K562 (cell line): ENCODE measurements at regions not wholly inside any gene's neighbourhood (a gene's known extent, or its start where the extent isn't known, plus 50 kb on each side); places are given as distances from the start of the nearest gene placed in this dataset.

Source experiments
- ATAC-seq: fragments of 200-7000 bp; cut with Tn5 transposase; 3 replicates; pipeline ENCODE4 v1.9.1; 2020; ENCODE audit warnings: moderate library complexity
- BruUV-seq: library from RNA; stranded (reverse); fragments of 400-500 nt; replicated peaks from 2 replicates; lab custom pipeline; 2021; lab: Mats Ljungman, UMichigan
- CTCF ChIA-PET: fragments of 300-600 bp; formaldehyde crosslinking; extraction: SDS; loops from one replicate; lab custom pipeline; 2021; ENCODE audit warnings: low intra/inter-chr PET ratio; lab: Yijun Ruan, JAX
- POLR2A ChIA-PET: fragments of 300-600, 350-650 bp; sonication (Branson Sonifier 250); formaldehyde crosslinking; extraction: SDS; loops from one replicate; lab custom pipeline; 2021; ENCODE audit warnings: antibody characterized with exemption, inconsistent platforms; lab: Yijun Ruan, JAX
- DNase-seq, 4 experiments: peaks; one replicate each; pipeline versions ENCODE4 v3.0.0 to v3.0.0-alpha.2; 2011 to 2018; ENCODE audit warnings: low spot score in 3 of 4, mixed read lengths in 3 of 4; ENCODE audit errors: extremely low read depth in 1 of 4
- FAIRE-seq: peaks from 2 replicates; lab custom pipeline; 2011; peaks lifted over from hg19 to GRCh38; lab: Jason Lieb, UNC
- H2AFZ ChIP-seq: 2 replicates; pipeline ENCODE4 v1.6.0; 2011; ENCODE audit warnings: low read depth, low read length, control low read depth, inconsistent platforms
- H3K27ac ChIP-seq: fragments of 200-600 bp; 3 replicates; pipeline ENCODE4 v1.8.0; 2011; ENCODE audit warnings: low read depth, mild to moderate bottlenecking, control low read depth, inconsistent platforms, low read length, moderate library complexity, mixed read lengths; ENCODE audit errors: extremely low read depth
- H3K27me3 ChIP-seq, 2 experiments: fragments of 300-600 bp in 1 of 2; 2 replicates in 1 of 2; 3 replicates in 1 of 2; pipeline versions ENCODE4 v1.6.0 to v1.8.0; 2011; ENCODE audit warnings: inconsistent platforms in 2 of 2, low read length in 2 of 2, mild to moderate bottlenecking in 1 of 2, mixed read lengths in 1 of 2, moderate library complexity in 1 of 2; ENCODE audit not compliant: control insufficient read depth in 2 of 2, insufficient read depth in 2 of 2
- H3K36me3 ChIP-seq: fragments of 300-600 bp; 3 replicates; pipeline ENCODE4 v1.8.0; 2011; ENCODE audit warnings: mild to moderate bottlenecking, low read length, inconsistent platforms; ENCODE audit not compliant: control insufficient read depth, insufficient read depth
- H3K4me1 ChIP-seq, 2 experiments: fragments of 200-600 bp in 1 of 2; replicated peaks in 1 of 2; 2 replicates in 1 of 2; 3 replicates in 1 of 2; pipeline versions ENCODE4 v1.5.1 to v1.8.0; 2011; ENCODE audit warnings: inconsistent platforms in 2 of 2, low read length in 2 of 2, mild to moderate bottlenecking in 1 of 2, mixed read lengths in 1 of 2, moderate library complexity in 1 of 2; ENCODE audit not compliant: control insufficient read depth in 2 of 2, insufficient read depth in 2 of 2
- H3K4me2 ChIP-seq: 2 replicates; pipeline ENCODE4 v1.6.1; 2011; ENCODE audit warnings: low read length, control low read depth, inconsistent platforms, mixed read lengths; ENCODE audit not compliant: insufficient read depth
- H3K4me3 ChIP-seq: fragments of 200-600 bp; sonication (generic), shearing (Covaris generic); 2 replicates; pipeline ENCODE4 v1.5.1; 2016; ENCODE audit warnings: control low read depth, inconsistent platforms
- H3K79me2 ChIP-seq: fragments of 200-600 bp; 3 replicates; pipeline ENCODE4 v1.8.0; 2011; ENCODE audit warnings: low read length, inconsistent platforms; ENCODE audit not compliant: control insufficient read depth, insufficient read depth
- H3K9ac ChIP-seq, 2 experiments: 2 replicates each; pipeline versions ENCODE4 v1.6.0 to v1.6.1; 2011; ENCODE audit warnings: low read depth in 2 of 2, low read length in 2 of 2, control low read depth in 1 of 2, inconsistent platforms in 1 of 2, mild to moderate bottlenecking in 1 of 2, mixed read lengths in 1 of 2; ENCODE audit not compliant: insufficient read depth in 1 of 2
- H3K9me1 ChIP-seq: one replicate; pipeline ENCODE4 v1.6.0; 2011; ENCODE audit warnings: inconsistent platforms, mild to moderate bottlenecking, low read length, moderate library complexity; ENCODE audit not compliant: control insufficient read depth, insufficient read depth
- H3K9me3 ChIP-seq: replicated peaks from 2 replicates; pipeline ENCODE4 v1.5.1; 2011; ENCODE audit warnings: low read depth, low read length, inconsistent platforms; ENCODE audit not compliant: control insufficient read depth, insufficient read depth
- H4K20me1 ChIP-seq: replicated peaks from 2 replicates; pipeline ENCODE4 v1.6.1; 2011; ENCODE audit warnings: low read length, inconsistent platforms, mixed read lengths; ENCODE audit not compliant: control insufficient read depth, insufficient read depth
- CBFB ChIP-seq: sonication (generic); formaldehyde crosslinking; IDR thresholded peaks from 2 replicates; pipeline ENCODE4 v1.4.0; 2020; ENCODE audit warnings: mild to moderate bottlenecking, missing genetic modification reagents
- GATAD2B ChIP-seq: fragments of 450-650 bp; IDR thresholded peaks from 2 replicates; pipeline ENCODE4 v1.6.1; 2017; ENCODE audit warnings: mild to moderate bottlenecking, borderline replicate concordance
- GTF2A2 ChIP-seq: IDR thresholded peaks from 2 replicates; pipeline ENCODE4 v1.6.1; 2016; ENCODE audit warnings: mild to moderate bottlenecking, missing genetic modification characterization, missing compliant biosample characterization
- HSF4 ChIP-seq: fragments of 250-450 bp; sonication (Bioruptor Pico); IDR thresholded peaks from 2 replicates; pipeline ENCODE4 v2.1.2; 2022; ENCODE audit warnings: mild to moderate bottlenecking, moderate library complexity, borderline replicate concordance
- JUNB ChIP-seq: fragments of 450-650 bp; formaldehyde crosslinking; conservative IDR thresholded peaks from 2 replicates; pipeline ENCODE4 v1.4.0; 2020; ENCODE audit warnings: mild to moderate bottlenecking
- NCOA2 ChIP-seq, 2 experiments: fragments of 450-650 bp; IDR thresholded peaks; 2 replicates each; pipeline ENCODE4 v1.6.1; 2018; ENCODE audit warnings: mild to moderate bottlenecking in 2 of 2, moderate library complexity in 1 of 2; ENCODE audit not compliant: partially characterized antibody in 2 of 2
- POLR2A ChIP-seq: fragments of 450-650 bp; conservative IDR thresholded peaks from 2 replicates; pipeline ENCODE4 v1.6.1; 2016
- WGBS: fragments of 100-300 bp; shearing (Covaris generic); methylation state at CpG from one replicate; pipeline ENCODE4 v1.1.6; 2016; ENCODE audit warnings: low coverage, mixed read lengths; ENCODE audit not compliant: insufficient coverage; ENCODE audit errors: missing lambda C conversion rate; 5-methylcytosine and 5-hydroxymethylcytosine counted together
- in situ Hi-C: fragments of 300-500 bp; cut with MboI; formaldehyde crosslinking; loops from 4 replicates; pipeline ENCODE4 v1.15.0; 2018; ENCODE audit warnings: inconsistent platforms, mixed read lengths
- intact Hi-C: fragments of 100-400 bp; cut with micrococcal nuclease; formaldehyde crosslinking; loops from 2 replicates; pipeline ENCODE4 v1.14.2; 2022
- TF ChIP-seq, protein P1 (sequence below): fragments of 450-650 bp; IDR thresholded peaks from 2 replicates; pipeline ENCODE4 v1.6.1; 2016; ENCODE audit warnings: mild to moderate bottlenecking

GRCh38 chr3:21067031-21067813 lies 683.8 kb downstream of the ZNF385D start:
- no peak for TF ChIP-seq GTF2A2 (tag)
- TF ChIP-seq, protein P1, sequence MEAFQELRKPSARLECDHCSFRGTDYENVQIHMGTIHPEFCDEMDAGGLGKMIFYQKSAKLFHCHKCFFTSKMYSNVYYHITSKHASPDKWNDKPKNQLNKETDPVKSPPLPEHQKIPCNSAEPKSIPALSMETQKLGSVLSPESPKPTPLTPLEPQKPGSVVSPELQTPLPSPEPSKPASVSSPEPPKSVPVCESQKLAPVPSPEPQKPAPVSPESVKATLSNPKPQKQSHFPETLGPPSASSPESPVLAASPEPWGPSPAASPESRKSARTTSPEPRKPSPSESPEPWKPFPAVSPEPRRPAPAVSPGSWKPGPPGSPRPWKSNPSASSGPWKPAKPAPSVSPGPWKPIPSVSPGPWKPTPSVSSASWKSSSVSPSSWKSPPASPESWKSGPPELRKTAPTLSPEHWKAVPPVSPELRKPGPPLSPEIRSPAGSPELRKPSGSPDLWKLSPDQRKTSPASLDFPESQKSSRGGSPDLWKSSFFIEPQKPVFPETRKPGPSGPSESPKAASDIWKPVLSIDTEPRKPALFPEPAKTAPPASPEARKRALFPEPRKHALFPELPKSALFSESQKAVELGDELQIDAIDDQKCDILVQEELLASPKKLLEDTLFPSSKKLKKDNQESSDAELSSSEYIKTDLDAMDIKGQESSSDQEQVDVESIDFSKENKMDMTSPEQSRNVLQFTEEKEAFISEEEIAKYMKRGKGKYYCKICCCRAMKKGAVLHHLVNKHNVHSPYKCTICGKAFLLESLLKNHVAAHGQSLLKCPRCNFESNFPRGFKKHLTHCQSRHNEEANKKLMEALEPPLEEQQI = no peak
- TF ChIP-seq JUNB (CRISPR knock-in tag) = no peak
- no peak for TF ChIP-seq NCOA2 (IDR thresholded peaks at IDR 0.05; ENCODE audit: partially characterized antibody in 2 of 2)
- TF ChIP-seq HSF4 (CRISPR knock-in tag) = no peak
- TF ChIP-seq GATAD2B = no peak
- TF ChIP-seq CBFB (CRISPR knock-in tag) = no peak
- no peak for TF ChIP-seq POLR2A
- TF ChIP-seq, all 486 proteins: peak for 0
- H3K4me1 ChIP-seq = no peaks in the 10 kb centered on the region
- BruUV-seq = no TSS peak
- in situ Hi-C loops (no loop called here), intact Hi-C loops (no loop called here)
- no peaks in the 10 kb centered on the region for H3K9me1 ChIP-seq
- FAIRE-seq = no peak
- no peak overlapping the region for H3K27ac ChIP-seq
- H3K4me3 ChIP-seq = no peak overlapping the region
- ATAC-seq = no peak
- POLR2A ChIA-PET = no interaction called here
- no peak overlapping the region for H3K4me2 ChIP-seq
- H3K9ac ChIP-seq = no peak overlapping the region
- no peak for DNase-seq
- H3K9me3 ChIP-seq = no peaks in the 10 kb centered on the region
- CTCF ChIA-PET = no interaction called here
- H3K79me2 ChIP-seq = no peaks in the 10 kb centered on the region
- no peaks in the 10 kb centered on the region for H3K36me3 ChIP-seq
- H4K20me1 ChIP-seq = no peaks in the 10 kb centered on the region
- 13% methylated on average over 3 of the region's 3 CpGs for WGBS
- H3K27me3 ChIP-seq = no peaks in the 10 kb centered on the region
- H2AFZ ChIP-seq = no peak overlapping the region
